Heart left ventricle (tissue), 16 donors: ENCODE measurements at regions not wholly inside any gene's neighbourhood (a gene's known extent, or its start where the extent isn't known, plus 50 kb on each side); places are given as distances from the start of the nearest gene placed in this dataset.

Source experiments
- ATAC-seq, 4 donors: fragments of 200-7000 bp; cut with Tn5 transposase; one replicate each; pipeline ENCODE4 v1.9.1; 2020 to 2022; ENCODE audit warnings: moderate library complexity in 4 of 4, mild to moderate bottlenecking in 3 of 4, moderate number of reproducible peaks in 1 of 4
- DNase-seq, 5 donors: peaks; one replicate each; pipeline ENCODE4 v3.0.0-alpha.2; 2020
- H3K27ac ChIP-seq, 12 donors: fragments of 200-600 bp; sonication (generic) in 4 of 12; one replicate each; pipeline versions ENCODE4 v1.5.0 to v1.8.0; 2016 to 2022; ENCODE audit warnings: mild to moderate bottlenecking in 2 of 12
- H3K27me3 ChIP-seq, 9 donors: fragments of 200-600 bp; sonication (generic) in 2 of 9; one replicate each; pipeline versions ENCODE4 v1.5.1 to v1.8.0; 2016 to 2022; ENCODE audit warnings: mild to moderate bottlenecking in 3 of 9
- H3K36me3 ChIP-seq, 9 donors: fragments of 200-600 bp; sonication (generic) in 2 of 9; one replicate each; pipeline versions ENCODE4 v1.5.0 to v1.8.0; 2018 to 2022; ENCODE audit warnings: mild to moderate bottlenecking in 2 of 9
- H3K4me1 ChIP-seq, 12 donors: fragments of 200-600 bp; sonication (generic) in 4 of 12; one replicate each; pipeline versions ENCODE4 v1.5.0 to v1.8.0; 2016 to 2022; ENCODE audit warnings: mild to moderate bottlenecking in 3 of 12
- H3K4me3 ChIP-seq, 12 donors: fragments of 200-600 bp; sonication (generic) in 4 of 12; one replicate each; pipeline versions ENCODE4 v1.5.0 to v1.8.0; 2017 to 2022; ENCODE audit warnings: mild to moderate bottlenecking in 9 of 12, moderate library complexity in 4 of 12
- H3K9me3 ChIP-seq, 12 donors: fragments of 200-600 bp; sonication (generic) in 4 of 12; one replicate each; pipeline versions ENCODE4 v1.5.0 to v1.8.0; 2016 to 2022; ENCODE audit warnings: mild to moderate bottlenecking in 1 of 12
- POLR2A ChIP-seq, 2 donors: fragments of 450-650 bp; IDR thresholded peaks; one replicate each; pipeline ENCODE4 v1.6.1; 2017; ENCODE audit warnings: antibody characterized with exemption in 2 of 2, mild to moderate bottlenecking in 2 of 2, moderate library complexity in 2 of 2
- WGBS, 4 donors: extraction: QIAGEN DNeasy Blood & Tissue Kit in 2 of 4; methylation state at CpG; one replicate each; pipeline versions ENCODE4 v1.1.5 to v1.1.7; 2013 to 2018; 5-methylcytosine and 5-hydroxymethylcytosine counted together
- intact Hi-C, 10 donors: fragments of 100-400 bp; cut with DNase I; formaldehyde crosslinking; loops; one replicate each; pipeline versions ENCODE4 v1.11.1 to v1.14.2; 2022
- TF ChIP-seq, protein P1 (sequence below), 12 donors: fragments of 200-600 bp; sonication (generic) in 4 of 12; IDR thresholded peaks; one replicate each; pipeline versions ENCODE4 v1.5.0 to v1.8.0; 2018 to 2022; ENCODE audit warnings: antibody characterized with exemption in 12 of 12, mild to moderate bottlenecking in 5 of 12
- donor health status: ischemic (EF 13 %, LVEDD 7.1; RV severe dilation, severe dysfunction).
- donor health status: healthy with polysubstance abuse.
- donor health status: DM: no; HTN: yes; CAD: no.
- donor health status: DM: no; HTN: no; CAD: no.
- donor health status: ischemic (EF 25% LVEDD 6.9; RV normal size, moderate dysfunction).
- donor health status: ischemic (EF 25% LVEDD 5.7; RV mildly dilated, moderate dysfunction).
- donor health status: healthy.
- donor health status: DM: yes; HTN: yes; CAD: no.
- donor health status: ischemic (EF 35%, LVEDD 5.7; RV mildly dilated, moderate dysfunction).
- donor health status: nonischemic (EF 11% LVEDD 7.7; RV severe dilation, severe dysfunction).
- donor health status: DM: yes; HTN: yes; CAD: no.
- donor health status: PGD.
- donor health status: ischemic (EF 29% LVEDD 5.4; RV normal size, mild dysfunction).
- donor health status: nonischemic (EF 23%, LVEDD 6.1; RV moderate dilation, normal function).

DNA sequence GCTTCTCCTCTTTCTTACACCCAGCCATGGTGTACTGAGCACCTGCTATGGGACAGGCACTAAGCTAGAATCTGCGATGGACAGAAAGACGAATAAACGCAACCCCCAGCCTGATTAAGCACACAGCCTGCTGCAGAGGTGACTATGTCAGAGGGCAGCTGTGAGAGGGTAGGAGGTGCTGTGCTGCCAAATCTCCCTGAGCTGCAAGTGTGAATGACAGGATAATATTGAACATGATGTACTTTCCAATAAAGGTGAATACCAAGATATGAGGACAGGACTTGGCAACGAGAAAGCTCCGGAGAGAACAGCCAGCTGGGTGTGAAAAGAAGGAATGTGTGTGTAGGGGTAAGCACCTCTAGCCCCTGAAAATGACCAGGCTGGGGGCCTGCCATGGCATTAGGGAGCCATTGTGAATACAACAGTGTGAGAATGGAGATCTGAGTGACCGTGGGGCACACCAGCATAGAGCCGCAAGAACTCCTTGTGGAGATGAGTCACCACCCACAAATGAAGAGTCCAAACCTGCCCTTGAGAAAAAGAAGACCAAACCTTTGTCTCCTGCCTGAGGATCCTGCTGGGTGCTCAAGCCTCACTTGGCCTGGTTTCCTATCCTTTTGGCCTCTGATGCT is 83.0 kb upstream of the ATF3 start:
- TF ChIP-seq POLR2A (IDR thresholded peaks at IDR 0.05) = no peak
- TF ChIP-seq, protein P1, sequence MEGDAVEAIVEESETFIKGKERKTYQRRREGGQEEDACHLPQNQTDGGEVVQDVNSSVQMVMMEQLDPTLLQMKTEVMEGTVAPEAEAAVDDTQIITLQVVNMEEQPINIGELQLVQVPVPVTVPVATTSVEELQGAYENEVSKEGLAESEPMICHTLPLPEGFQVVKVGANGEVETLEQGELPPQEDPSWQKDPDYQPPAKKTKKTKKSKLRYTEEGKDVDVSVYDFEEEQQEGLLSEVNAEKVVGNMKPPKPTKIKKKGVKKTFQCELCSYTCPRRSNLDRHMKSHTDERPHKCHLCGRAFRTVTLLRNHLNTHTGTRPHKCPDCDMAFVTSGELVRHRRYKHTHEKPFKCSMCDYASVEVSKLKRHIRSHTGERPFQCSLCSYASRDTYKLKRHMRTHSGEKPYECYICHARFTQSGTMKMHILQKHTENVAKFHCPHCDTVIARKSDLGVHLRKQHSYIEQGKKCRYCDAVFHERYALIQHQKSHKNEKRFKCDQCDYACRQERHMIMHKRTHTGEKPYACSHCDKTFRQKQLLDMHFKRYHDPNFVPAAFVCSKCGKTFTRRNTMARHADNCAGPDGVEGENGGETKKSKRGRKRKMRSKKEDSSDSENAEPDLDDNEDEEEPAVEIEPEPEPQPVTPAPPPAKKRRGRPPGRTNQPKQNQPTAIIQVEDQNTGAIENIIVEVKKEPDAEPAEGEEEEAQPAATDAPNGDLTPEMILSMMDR (IDR thresholded peaks at IDR 0.05) = no peak
- peak overlapping the region in 6 of 12 donors; percentile 29 to 77 (median 56) for H3K27ac ChIP-seq
- peak; percentile 89 to 96 (median 94) for ATAC-seq
- 48 to 66% (median 53%) methylated on average over 7 of the region's 7 CpGs for WGBS, 4 donors
- H3K27me3 ChIP-seq = peaks cover 0 to 3% (median 0%) of the 10 kb centered on the region in 9 donors
- H3K4me3 ChIP-seq = no peak overlapping the region
- DNase-seq = peak in 2 of 5 donors; percentile 61 to 72
- H3K36me3 ChIP-seq = no peaks in the 10 kb centered on the region
- H3K9me3 ChIP-seq = no peaks in the 10 kb centered on the region
- intact Hi-C loops = no loop called here
- H3K4me1 ChIP-seq = peaks cover 0 to 9% (median 0%) of the 10 kb centered on the region in 12 donors

DNA sequence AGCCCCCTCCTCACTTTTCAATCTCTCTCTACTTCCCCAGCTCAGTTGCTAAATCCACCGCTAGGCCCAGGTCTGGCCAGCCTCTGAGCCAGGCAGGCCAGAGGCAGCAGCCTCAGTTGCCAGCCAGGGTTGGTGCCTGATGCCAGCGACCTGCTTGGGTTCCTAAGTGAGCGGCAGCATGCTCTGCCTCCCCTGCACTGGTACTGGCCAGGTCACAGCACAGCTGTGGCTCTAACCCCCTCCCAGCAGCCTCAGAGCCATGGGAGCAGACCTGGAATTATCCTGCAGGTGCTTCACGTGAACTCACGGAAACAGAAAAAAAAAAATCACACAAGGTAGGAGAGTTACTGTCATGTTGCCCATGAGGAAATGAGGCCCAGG is 82.5 kb upstream of the ATF3 start:
- TF ChIP-seq, protein P1 (IDR thresholded peaks at IDR 0.05) = no peak
- intact Hi-C loops = no loop called here
- H3K4me1 ChIP-seq = peaks cover 0 to 9% (median 0%) of the 10 kb centered on the region in 12 donors
- no peak overlapping the region for H3K4me3 ChIP-seq
- no peaks in the 10 kb centered on the region for H3K36me3 ChIP-seq
- no peak for DNase-seq
- WGBS, 4 donors = 88 to 93% (median 89%) methylated on average over 4 to 5 of the region's 5 CpGs
- peak; percentile 14 to 34 (median 30) for ATAC-seq
- no peaks in the 10 kb centered on the region for H3K9me3 ChIP-seq
- H3K27ac ChIP-seq = peak overlapping the region in 5 of 12 donors; percentile 47 to 77 (median 57)
- H3K27me3 ChIP-seq = peaks cover 0 to 3% (median 0%) of the 10 kb centered on the region in 9 donors

DNA sequence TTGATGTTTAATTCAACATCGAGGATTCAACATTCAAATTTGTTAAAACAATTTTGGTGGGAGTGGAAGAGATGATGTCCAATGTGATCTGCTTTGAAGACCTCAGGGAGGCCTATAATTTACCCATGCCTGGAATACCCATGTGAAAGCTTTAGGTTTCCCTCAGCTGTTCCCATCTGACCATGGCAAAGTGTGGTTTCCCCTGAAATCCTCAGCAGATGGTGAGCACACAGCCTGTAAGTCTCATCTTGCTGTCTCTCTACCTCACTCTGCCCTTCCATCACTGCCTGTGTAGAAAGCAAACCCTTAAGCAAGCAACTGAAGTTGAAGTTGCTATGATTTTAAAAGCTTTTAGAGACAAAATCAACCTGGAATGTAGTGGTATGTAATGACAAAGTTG is 80.1 kb upstream of the ATF3 start:
- Histone ChIP-seq H3K4me1 (peaks cover 0 to 14% (median 0%) of the 10 kb centered on the region in 12 donors), H3K36me3 (no peaks in the 10 kb centered on the region), H3K4me3 (no peak overlapping the region), H3K27ac (no peak overlapping the region), H3K27me3 (peaks cover 0 to 3% (median 0%) of the 10 kb centered on the region in 9 donors), H3K9me3 (no peaks in the 10 kb centered on the region)
- intact Hi-C loops = no loop called here
- ATAC-seq (no peak), DNase-seq (no peak)
- whole genome bisulfite sequencing, 4 donors = 84 to 95% (median 93%) methylated on average over 1 of the region's 1 CpG
- TF ChIP-seq, protein P1 (IDR thresholded peaks at IDR 0.05) = no peak
- no peak for TF ChIP-seq POLR2A (IDR thresholded peaks at IDR 0.05)

DNA sequence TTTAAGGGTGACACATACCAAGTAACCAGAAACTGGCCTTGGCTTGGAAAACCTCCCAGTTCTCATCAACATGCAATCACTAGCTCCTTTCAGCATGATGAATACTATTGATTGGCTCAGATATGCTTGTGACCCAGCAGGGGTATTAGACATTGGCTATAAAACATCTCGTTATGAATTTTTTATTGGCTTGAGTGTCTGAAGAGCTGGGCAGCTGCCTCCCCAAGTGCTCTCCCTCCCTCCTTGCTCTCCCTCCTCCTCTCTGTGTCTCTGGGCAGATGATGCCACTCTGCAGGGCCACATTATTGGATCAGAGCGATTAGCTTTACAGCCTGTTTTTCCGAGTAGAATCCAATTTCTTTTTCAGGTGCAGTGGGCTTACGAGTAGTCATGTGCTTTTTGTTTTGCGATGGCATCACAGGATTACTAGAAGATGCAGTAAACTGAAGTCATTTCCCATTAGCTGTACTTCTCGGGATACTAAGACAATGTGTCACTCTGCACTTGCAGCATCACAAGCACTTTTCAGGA is 79.3 kb upstream of the ATF3 start:
- ATAC-seq = no peak
- intact Hi-C loops = no loop called here
- H3K4me1 ChIP-seq = peaks cover 0 to 14% (median 0%) of the 10 kb centered on the region in 12 donors
- no peak for TF ChIP-seq POLR2A (IDR thresholded peaks at IDR 0.05)
- TF ChIP-seq, protein P1 (IDR thresholded peaks at IDR 0.05) = no peak
- H3K27me3 ChIP-seq = peaks cover 0 to 3% (median 0%) of the 10 kb centered on the region in 9 donors
- no peak for DNase-seq
- WGBS, 4 donors = 82 to 88% (median 85%) methylated on average over 5 to 6 of the region's 6 CpGs
- no peaks in the 10 kb centered on the region for H3K9me3 ChIP-seq
- no peaks in the 10 kb centered on the region for H3K36me3 ChIP-seq
- H3K4me3 ChIP-seq = no peak overlapping the region
- no peak overlapping the region for H3K27ac ChIP-seq
